ENCODE measurements at regions not wholly inside any gene's neighbourhood (a gene's known extent, or its start where the extent isn't known, plus 50 kb on each side); places are given as distances from the start of the nearest gene placed in this dataset.
A peak's percentile ranks its signal among the peaks of the same experiment; 100 is the strongest.
"Not testable (repeated sequence)": the region's sequence is repeated elsewhere in the genome, so short reads cannot be mapped to it uniquely, and the experiment has no call there.

DNA sequence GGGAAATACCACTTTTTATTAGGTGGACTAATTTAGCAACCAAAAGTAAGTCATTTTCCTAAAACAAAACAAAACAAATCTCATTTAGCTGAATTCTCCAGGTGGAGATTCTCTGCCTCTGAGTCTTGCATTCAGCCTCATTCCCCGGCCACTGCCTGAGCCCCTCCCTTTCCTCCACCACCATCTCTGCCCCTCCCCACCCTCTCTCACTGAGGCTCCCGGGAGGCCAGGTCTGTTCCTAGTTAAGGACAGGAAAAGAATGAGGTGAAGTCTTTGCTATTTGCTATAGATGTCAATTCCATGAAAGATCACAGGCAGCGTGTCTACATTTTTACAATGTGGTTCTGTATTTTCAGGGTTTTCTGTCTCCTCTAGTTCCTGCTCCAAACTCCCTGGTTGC is 83.0 kb upstream of the SOX11 start:
- DNase-seq: no peak

DNA sequence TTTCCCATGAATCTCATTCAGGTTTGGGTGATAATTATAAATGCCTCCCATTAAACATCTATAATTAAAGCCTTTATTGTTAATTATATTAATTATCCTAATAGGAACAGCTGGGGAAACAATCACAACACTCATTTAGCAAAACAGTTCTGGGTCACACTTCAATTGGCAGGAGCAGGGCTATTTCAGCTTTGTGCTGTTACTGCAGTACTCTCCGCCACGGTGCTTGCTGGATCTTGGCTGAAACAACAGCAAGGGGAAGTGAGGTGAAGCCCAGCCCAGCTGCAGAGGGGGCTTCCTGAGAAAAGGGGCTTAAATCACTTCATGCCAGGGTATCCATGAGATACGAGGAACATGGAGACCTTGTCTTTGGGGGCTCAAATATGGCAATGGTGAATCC is 79.5 kb upstream of the SOX11 start:
- no peak for DNase-seq

- no peak for DNase-seq
These were observed 76.2 kb upstream of the SOX11 start for GRCh38 chr2:5616019-5616418.

- no peak for DNase-seq
These were observed 74.8 kb upstream of the SOX11 start for GRCh38 chr2:5617358-5617757.

GRCh38 chr2:5617796-5618195 is 74.4 kb upstream of the SOX11 start:
- no peak for DNase-seq

DNA sequence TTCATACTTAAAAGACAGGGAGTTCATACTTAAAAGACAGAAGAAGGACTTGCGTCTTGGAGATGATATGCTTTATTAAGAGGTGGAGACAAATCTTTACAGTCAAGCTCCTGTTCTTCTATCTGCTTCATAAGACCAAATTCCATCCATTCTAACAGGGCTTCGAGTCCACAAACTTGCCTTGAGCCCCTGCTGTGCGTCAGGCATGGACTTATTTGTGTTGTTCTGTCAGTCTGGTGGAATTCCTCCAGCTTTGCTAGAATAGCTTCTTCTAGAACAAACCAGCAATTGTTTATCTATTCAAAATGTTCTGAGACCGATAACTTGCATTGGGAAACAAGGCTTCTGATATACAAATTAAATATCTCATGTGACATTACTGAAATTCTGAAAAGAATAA is 73.9 kb upstream of the SOX11 start:
- DNase-seq: no peak

- peak; percentile 3 for DNase-seq
These were observed 66.6 kb upstream of the SOX11 start for GRCh38 chr2:5625556-5626065.

DNA sequence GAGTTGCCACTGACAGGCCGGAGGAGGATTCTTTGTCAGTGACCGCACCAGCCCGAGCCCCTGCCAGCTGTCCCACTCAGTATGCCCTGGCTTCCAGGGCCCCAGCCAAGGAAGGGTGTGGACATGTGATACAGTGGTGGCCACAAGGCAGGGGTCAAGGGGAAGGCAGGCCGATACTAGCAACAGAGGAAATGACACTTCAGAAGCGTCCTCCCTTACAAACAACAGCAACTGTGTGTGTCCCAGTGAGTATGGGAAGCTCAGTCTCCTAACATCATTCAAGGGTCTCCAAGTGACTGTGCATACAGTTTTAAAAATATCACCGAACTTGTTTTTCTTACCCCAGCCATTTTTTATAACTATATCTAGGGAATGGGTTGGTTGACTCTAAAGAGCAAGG is 63.7 kb upstream of the SOX11 start:
- not testable (repeated sequence) for DNase-seq

GRCh38 chr2:5629510-5629909 is 62.7 kb upstream of the SOX11 start:
- not testable (repeated sequence) for DNase-seq

GRCh38 chr2:5637051-5637450 is 55.1 kb upstream of the SOX11 start:
- DNase-seq: not testable (repeated sequence)
